ENCODE measurements at regions not wholly inside any gene's neighbourhood (a gene's known extent, or its start where the extent isn't known, plus 50 kb on each side); places are given as distances from the start of the nearest gene placed in this dataset.

GRCh38 chr2:104068665-104069064 is 785.2 kb upstream of the POU3F3 start:
- H3K4me3 Mint-ChIP-seq, result no peak overlapping the region
- H3K9me3 ChIP-seq (ENCODE audit: control insufficient read depth, low read length), result no peaks in the 10 kb centered on the region
- no peaks in the 10 kb centered on the region for H3K27me3 Mint-ChIP-seq (ENCODE audit: insufficient read depth)
- 71 to 79% methylated on average over 2 of the region's 2 CpGs for WGBS, 2 experiments (ENCODE audit: insufficient coverage in 1 of 2, insufficient read length in 1 of 2)
- no peaks in the 10 kb centered on the region for H3K4me1 ChIP-seq (ENCODE audit: control insufficient read depth, insufficient read depth, low read length)
- no peak for TF ChIP-seq CTCF (conservative IDR thresholded peaks at IDR 0.05)
- no peak overlapping the region for H3K4me3 ChIP-seq (ENCODE audit: low read length)
- H3K27ac Mint-ChIP-seq, result no peak overlapping the region
- H3K9me3 Mint-ChIP-seq, result peaks cover 10% of the 10 kb centered on the region
- H3K4me1 Mint-ChIP-seq, result no peaks in the 10 kb centered on the region
- no peak overlapping the region for H3K9ac ChIP-seq (ENCODE audit: extremely low read depth, low read length, poor library complexity, severe bottlenecking)
- no peak for DNase-seq
- no peak overlapping the region for H3K27ac ChIP-seq (ENCODE audit: low read depth, low read length)
- no peaks in the 10 kb centered on the region for H3K36me3 Mint-ChIP-seq (ENCODE audit: low read depth)
- H3K36me3 ChIP-seq (ENCODE audit: control insufficient read depth, insufficient read depth, low read length), result no peaks in the 10 kb centered on the region
- no peaks in the 10 kb centered on the region for H3K27me3 ChIP-seq (ENCODE audit: control insufficient read depth, insufficient read depth, low read length, poor library complexity, severe bottlenecking)

GRCh38 chr2:104077573-104077972 is 776.3 kb upstream of the POU3F3 start:
- no peak for DNase-seq
- Histone ChIP-seq H3K4me1 (ENCODE audit: control insufficient read depth, insufficient read depth, low read length) (no peaks in the 10 kb centered on the region), H3K4me3 (ENCODE audit: low read length) (no peak overlapping the region), H3K27ac (ENCODE audit: low read depth, low read length) (no peak overlapping the region), H3K9me3 (ENCODE audit: control insufficient read depth, low read length) (no peaks in the 10 kb centered on the region), H3K36me3 (ENCODE audit: control insufficient read depth, insufficient read depth, low read length) (no peaks in the 10 kb centered on the region), H3K27me3 (ENCODE audit: control insufficient read depth, insufficient read depth, low read length, poor library complexity, severe bottlenecking) (no peaks in the 10 kb centered on the region), H3K9ac (ENCODE audit: extremely low read depth, low read length, poor library complexity, severe bottlenecking) (no peak overlapping the region)
- Mint-ChIP-seq H3K4me1 (no peaks in the 10 kb centered on the region), H3K4me3 (no peak overlapping the region), H3K36me3 (ENCODE audit: low read depth) (no peaks in the 10 kb centered on the region), H3K9me3 (no peaks in the 10 kb centered on the region), H3K27me3 (ENCODE audit: insufficient read depth) (no peaks in the 10 kb centered on the region), H3K27ac (no peak overlapping the region)
- no peak for TF ChIP-seq CTCF (conservative IDR thresholded peaks at IDR 0.05)
- 90 to 96% methylated on average over 3 to 4 of the region's 4 CpGs for WGBS, 2 experiments (ENCODE audit: insufficient coverage in 1 of 2, insufficient read length in 1 of 2)

- Histone ChIP-seq H3K36me3 (ENCODE audit: control insufficient read depth, insufficient read depth, low read length) (no peaks in the 10 kb centered on the region), H3K9ac (ENCODE audit: extremely low read depth, low read length, poor library complexity, severe bottlenecking) (no peak overlapping the region), H3K4me3 (ENCODE audit: low read length) (no peak overlapping the region), H3K27ac (ENCODE audit: low read depth, low read length) (no peak overlapping the region), H3K4me1 (ENCODE audit: control insufficient read depth, insufficient read depth, low read length) (no peaks in the 10 kb centered on the region), H3K27me3 (ENCODE audit: control insufficient read depth, insufficient read depth, low read length, poor library complexity, severe bottlenecking) (no peaks in the 10 kb centered on the region), H3K9me3 (ENCODE audit: control insufficient read depth, low read length) (no peaks in the 10 kb centered on the region)
- Mint-ChIP-seq H3K4me3 (no peak overlapping the region), H3K27ac (no peak overlapping the region), H3K27me3 (ENCODE audit: insufficient read depth) (no peaks in the 10 kb centered on the region), H3K4me1 (peaks cover 3% of the 10 kb centered on the region), H3K9me3 (no peaks in the 10 kb centered on the region), H3K36me3 (ENCODE audit: low read depth) (no peaks in the 10 kb centered on the region)
- peak; percentile 68 for DNase-seq
- TF ChIP-seq CTCF (conservative IDR thresholded peaks at IDR 0.05), result peak; percentile 74
- 86 to 92% methylated on average over 1 to 9 of the region's 9 CpGs for WGBS, 2 experiments (ENCODE audit: insufficient coverage in 1 of 2, insufficient read length in 1 of 2)
Observed at GRCh38 chr2:104078431-104079157, 775.3 kb upstream of the POU3F3 start.
